ENCODE measurements at regions not wholly inside any gene's neighbourhood (a gene's known extent, or its start where the extent isn't known, plus 50 kb on each side); places are given as distances from the start of the nearest gene placed in this dataset.

DNA sequence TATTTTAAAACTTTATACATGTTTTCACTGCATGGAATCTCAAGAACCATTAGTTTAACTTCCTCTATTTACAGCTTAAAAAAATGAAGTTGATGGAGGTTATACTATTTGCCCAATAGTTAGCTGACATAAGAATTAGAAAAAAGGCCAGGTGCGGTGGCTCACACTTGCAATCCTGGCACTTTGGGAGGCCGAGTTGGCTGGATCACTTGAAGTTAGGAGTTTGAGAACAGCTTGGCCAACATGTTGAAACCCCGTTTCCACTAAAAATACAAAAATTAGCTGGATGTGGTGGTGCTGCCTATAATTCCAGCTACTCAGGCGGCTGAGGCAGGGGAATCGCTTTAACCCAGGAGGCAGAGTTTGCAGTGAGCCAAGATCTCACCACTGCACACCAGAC, 125.1 kb upstream of the CDH19 start:
- H3K27ac ChIP-seq (ENCODE audit: low read depth, low read length, severe bottlenecking), result no peak overlapping the region
- no peaks in the 10 kb centered on the region for H3K36me3 ChIP-seq (ENCODE audit: control insufficient read depth, insufficient read depth, low read length)
- H3K4me3 ChIP-seq (ENCODE audit: extremely low read depth, insufficient read depth, low read length, poor library complexity, severe bottlenecking), result no peak overlapping the region
- H3K4me1 ChIP-seq (ENCODE audit: control insufficient read depth, insufficient read depth, low read length, poor library complexity, severe bottlenecking), result no peaks in the 10 kb centered on the region
- WGBS, 2 experiments (ENCODE audit: insufficient coverage in 2 of 2), result 80 to 100% methylated on average over 1 of the region's 5 CpGs
- no peaks in the 10 kb centered on the region for H3K9me3 ChIP-seq (ENCODE audit: control insufficient read depth, low read length)

DNA sequence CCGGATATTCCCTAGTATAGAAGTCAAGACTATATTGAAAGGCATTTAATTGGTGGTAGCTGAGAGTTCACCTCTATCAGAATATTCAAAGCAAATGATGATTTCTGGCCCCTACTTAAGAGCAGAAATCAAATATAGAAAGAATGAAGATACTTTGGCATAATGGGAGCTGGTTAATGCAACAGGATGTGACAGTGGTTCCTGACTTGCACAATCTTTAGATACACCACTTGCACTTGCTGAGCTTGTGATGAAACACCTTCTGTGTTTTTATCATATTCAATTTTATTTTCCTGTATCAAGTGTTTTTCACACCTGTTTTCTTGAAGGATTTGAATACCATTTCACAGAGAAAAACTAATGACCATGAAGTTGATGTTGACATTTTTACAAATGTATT, 124.1 kb upstream of the CDH19 start:
- WGBS, 2 experiments (ENCODE audit: insufficient coverage in 2 of 2), result no CpG with 5 or more reads among the region's 1 CpG
- Histone ChIP-seq H3K9me3 (ENCODE audit: control insufficient read depth, low read length) (no peaks in the 10 kb centered on the region), H3K36me3 (ENCODE audit: control insufficient read depth, insufficient read depth, low read length) (no peaks in the 10 kb centered on the region), H3K4me3 (ENCODE audit: extremely low read depth, insufficient read depth, low read length, poor library complexity, severe bottlenecking) (no peak overlapping the region), H3K27ac (ENCODE audit: low read depth, low read length, severe bottlenecking) (no peak overlapping the region), H3K4me1 (ENCODE audit: control insufficient read depth, insufficient read depth, low read length, poor library complexity, severe bottlenecking) (no peaks in the 10 kb centered on the region)

DNA sequence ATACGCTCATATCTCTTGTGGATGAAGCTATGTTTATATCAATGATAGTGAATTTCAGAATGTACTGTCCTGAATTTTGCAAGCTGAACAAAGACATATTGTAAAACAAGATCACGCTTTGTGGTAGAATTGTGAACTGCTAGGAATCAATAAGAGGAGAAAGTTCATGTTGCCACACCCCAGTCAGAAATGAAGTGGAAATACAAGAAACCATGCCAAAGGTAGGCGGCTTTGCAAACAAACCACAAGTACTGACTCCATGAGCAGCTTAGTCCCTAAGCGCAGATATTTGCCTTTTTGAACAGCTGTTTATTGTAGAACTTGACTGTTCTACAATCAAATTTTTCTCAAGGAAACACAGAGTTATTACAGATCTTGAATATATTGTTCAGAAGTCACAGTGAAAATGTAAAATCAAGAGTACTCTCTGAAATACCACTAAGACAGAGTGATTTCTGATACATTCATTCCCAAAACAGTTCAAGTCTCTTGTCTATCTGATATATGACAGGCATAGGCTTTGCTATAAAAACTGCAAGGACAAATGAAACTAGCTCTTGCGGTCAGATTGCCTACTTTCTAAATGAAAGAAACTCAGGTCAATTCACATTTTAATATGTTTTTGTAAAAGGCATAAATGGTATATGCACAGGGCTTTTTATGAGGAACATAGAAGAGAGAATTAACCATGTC, 120.9 kb upstream of the CDH19 start:
- WGBS, 2 experiments (ENCODE audit: insufficient coverage in 2 of 2), result 90 to 93% methylated on average over 2 of the region's 5 CpGs

DNA sequence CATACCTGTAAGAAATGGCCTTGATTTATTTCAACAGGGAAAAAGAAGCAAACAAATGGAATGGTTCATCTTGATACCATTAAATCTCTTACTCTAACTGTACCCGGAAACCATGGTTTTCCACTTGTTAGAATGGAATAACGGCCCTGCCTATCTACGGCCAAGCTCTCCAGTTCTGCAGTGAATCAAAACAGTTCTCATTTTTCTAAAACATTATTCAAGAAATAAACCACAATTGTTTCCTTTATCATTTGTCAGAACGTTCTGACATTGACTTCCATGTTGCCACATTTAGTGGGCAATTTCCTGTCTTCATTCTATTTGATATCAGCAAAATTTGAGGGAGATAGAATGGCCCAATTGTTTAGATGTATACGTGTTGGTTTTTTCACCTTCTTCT, 118.8 kb upstream of the CDH19 start:
- Histone ChIP-seq H3K36me3 (ENCODE audit: control insufficient read depth, insufficient read depth, low read length) (no peaks in the 10 kb centered on the region), H3K9me3 (ENCODE audit: control insufficient read depth, low read length) (no peaks in the 10 kb centered on the region), H3K4me1 (ENCODE audit: control insufficient read depth, insufficient read depth, low read length, poor library complexity, severe bottlenecking) (no peaks in the 10 kb centered on the region), H3K4me3 (ENCODE audit: extremely low read depth, insufficient read depth, low read length, poor library complexity, severe bottlenecking) (no peak overlapping the region), H3K27ac (ENCODE audit: low read depth, low read length, severe bottlenecking) (no peak overlapping the region)
- WGBS, 2 experiments (ENCODE audit: insufficient coverage in 2 of 2), result 77 to 88% methylated on average over 2 to 3 of the region's 5 CpGs

More for the DNA sequence above, 120.9 kb upstream of the CDH19 start:
- Histone ChIP-seq H3K36me3 (ENCODE audit: control insufficient read depth, insufficient read depth, low read length) (no peaks in the 10 kb centered on the region), H3K9me3 (ENCODE audit: control insufficient read depth, low read length) (no peaks in the 10 kb centered on the region), H3K4me3 (ENCODE audit: extremely low read depth, insufficient read depth, low read length, poor library complexity, severe bottlenecking) (no peak overlapping the region), H3K4me1 (ENCODE audit: control insufficient read depth, insufficient read depth, low read length, poor library complexity, severe bottlenecking) (no peaks in the 10 kb centered on the region), H3K27ac (ENCODE audit: low read depth, low read length, severe bottlenecking) (no peak overlapping the region)

DNA sequence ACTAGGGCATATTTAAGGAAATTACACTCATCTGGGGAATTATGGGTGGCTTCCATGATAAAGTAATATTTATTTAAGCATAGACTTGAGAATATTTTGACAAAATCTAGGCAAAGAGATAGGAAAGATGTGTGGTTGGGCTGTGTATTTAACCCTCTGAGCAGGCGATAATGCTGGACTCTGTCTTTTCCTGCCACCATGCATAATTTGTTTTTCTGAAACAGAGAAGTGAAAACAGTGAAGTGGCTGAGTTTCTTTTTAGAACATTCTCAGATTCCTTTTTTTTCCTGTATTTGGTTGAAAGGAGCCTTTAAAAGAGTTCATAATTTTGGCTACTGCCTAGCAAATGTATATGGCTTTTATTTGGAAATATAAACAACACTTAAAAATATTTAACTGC, 104.8 kb upstream of the CDH19 start:
- no peak overlapping the region for H3K4me3 ChIP-seq (ENCODE audit: extremely low read depth, insufficient read depth, low read length, poor library complexity, severe bottlenecking)
- H3K36me3 ChIP-seq (ENCODE audit: control insufficient read depth, insufficient read depth, low read length), result no peaks in the 10 kb centered on the region
- no peak overlapping the region for H3K27ac ChIP-seq (ENCODE audit: low read depth, low read length, severe bottlenecking)
- no CpG with 5 or more reads among the region's 1 CpG for WGBS, 2 experiments (ENCODE audit: insufficient coverage in 2 of 2)
- H3K9me3 ChIP-seq (ENCODE audit: control insufficient read depth, low read length), result no peaks in the 10 kb centered on the region
- no peaks in the 10 kb centered on the region for H3K4me1 ChIP-seq (ENCODE audit: control insufficient read depth, insufficient read depth, low read length, poor library complexity, severe bottlenecking)

DNA sequence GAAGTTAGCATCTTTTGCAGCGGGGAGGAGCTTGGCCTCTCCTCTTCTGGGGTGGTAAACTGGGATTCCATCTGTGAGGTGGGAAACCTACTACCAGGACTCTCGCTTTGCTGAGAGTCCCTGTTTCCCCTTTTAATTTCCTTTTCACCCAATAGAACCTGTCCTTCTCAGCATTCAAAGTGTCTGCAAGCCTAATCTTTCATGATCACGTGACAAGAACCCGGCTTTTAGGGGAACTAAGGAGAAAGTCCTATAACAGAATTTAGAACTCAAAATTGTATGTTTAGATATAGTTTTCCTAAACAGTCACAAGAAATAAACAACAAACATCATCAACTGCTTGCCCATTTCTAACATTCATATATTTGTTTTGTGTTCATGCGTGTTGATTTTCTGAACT, 103.6 kb upstream of the CDH19 start:
- no peak overlapping the region for H3K27ac ChIP-seq (ENCODE audit: low read depth, low read length, severe bottlenecking)
- H3K36me3 ChIP-seq (ENCODE audit: control insufficient read depth, insufficient read depth, low read length), result no peaks in the 10 kb centered on the region
- H3K9me3 ChIP-seq (ENCODE audit: control insufficient read depth, low read length), result no peaks in the 10 kb centered on the region
- 90% methylated on average over 2 of the region's 5 CpGs; no CpG with 5 or more reads in 1 of the 2 experiments for WGBS, 2 experiments (ENCODE audit: insufficient coverage in 2 of 2)
- H3K4me3 ChIP-seq (ENCODE audit: extremely low read depth, insufficient read depth, low read length, poor library complexity, severe bottlenecking), result no peak overlapping the region
- no peaks in the 10 kb centered on the region for H3K4me1 ChIP-seq (ENCODE audit: control insufficient read depth, insufficient read depth, low read length, poor library complexity, severe bottlenecking)

DNA sequence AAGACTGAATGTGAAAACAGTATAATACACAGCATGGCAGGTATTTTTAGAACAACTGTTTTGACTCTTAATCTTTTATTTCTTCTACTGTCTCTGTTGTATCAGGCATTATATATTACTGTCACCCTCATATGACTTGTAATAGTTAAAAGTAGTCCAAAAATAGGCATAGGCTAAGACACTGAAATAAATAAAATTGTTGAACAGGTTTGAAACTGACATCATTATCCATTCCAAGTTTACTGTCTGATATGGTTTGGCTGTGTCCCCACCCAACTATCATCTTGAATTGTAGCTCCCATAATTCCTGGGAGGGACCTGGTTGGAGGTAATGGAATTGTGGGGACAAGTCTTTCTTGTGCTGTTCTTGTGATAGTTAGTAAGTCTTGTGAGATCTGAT, 91.4 kb upstream of the CDH19 start:
- Histone ChIP-seq H3K27ac (ENCODE audit: low read depth, low read length, severe bottlenecking) (no peak overlapping the region), H3K36me3 (ENCODE audit: control insufficient read depth, insufficient read depth, low read length) (no peaks in the 10 kb centered on the region), H3K4me1 (ENCODE audit: control insufficient read depth, insufficient read depth, low read length, poor library complexity, severe bottlenecking) (no peaks in the 10 kb centered on the region), H3K9me3 (ENCODE audit: control insufficient read depth, low read length) (no peaks in the 10 kb centered on the region), H3K4me3 (ENCODE audit: extremely low read depth, insufficient read depth, low read length, poor library complexity, severe bottlenecking) (no peak overlapping the region)

DNA sequence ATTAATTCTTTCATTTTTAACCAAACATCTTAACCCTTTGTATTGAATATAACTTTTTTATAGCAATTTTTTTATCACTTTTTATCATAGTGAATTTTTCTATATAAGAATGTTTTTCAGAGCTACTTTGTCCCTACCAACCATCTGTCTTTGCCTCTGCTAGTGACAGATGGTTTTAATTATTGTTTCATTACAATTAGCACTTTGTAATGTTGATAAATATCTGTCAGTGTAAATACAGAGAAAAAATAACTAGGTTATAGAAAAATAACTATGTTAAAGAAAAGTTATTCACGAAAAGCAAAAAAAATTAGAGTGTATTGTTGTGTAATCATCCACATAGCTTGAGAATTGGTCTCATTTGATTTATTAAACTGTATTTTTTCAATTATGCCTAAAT, 91.0 kb upstream of the CDH19 start:
- Histone ChIP-seq H3K36me3 (ENCODE audit: control insufficient read depth, insufficient read depth, low read length) (no peaks in the 10 kb centered on the region), H3K4me1 (ENCODE audit: control insufficient read depth, insufficient read depth, low read length, poor library complexity, severe bottlenecking) (no peaks in the 10 kb centered on the region), H3K27ac (ENCODE audit: low read depth, low read length, severe bottlenecking) (no peak overlapping the region), H3K4me3 (ENCODE audit: extremely low read depth, insufficient read depth, low read length, poor library complexity, severe bottlenecking) (no peak overlapping the region), H3K9me3 (ENCODE audit: control insufficient read depth, low read length) (no peaks in the 10 kb centered on the region)
- WGBS, 2 experiments (ENCODE audit: insufficient coverage in 2 of 2), result no CpG with 5 or more reads among the region's 1 CpG

DNA sequence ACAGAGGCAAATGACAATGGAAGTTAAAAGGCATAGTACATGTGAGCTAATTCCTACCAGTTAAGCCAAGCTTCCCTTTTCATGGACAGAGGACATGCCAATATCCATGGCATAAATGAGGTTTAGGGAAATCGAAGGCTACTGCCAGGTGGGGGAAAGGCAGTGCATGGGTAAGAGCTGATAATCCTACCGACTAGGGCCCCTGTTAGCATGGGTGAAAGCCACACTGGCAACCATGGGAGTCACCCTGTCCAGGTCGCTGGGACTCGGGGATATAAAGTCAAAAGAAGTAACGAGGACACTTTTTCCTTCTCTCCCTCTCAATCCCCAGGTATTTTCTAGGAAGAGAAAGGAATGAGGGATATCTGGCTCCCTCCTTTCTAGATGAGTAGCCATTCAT, 83.7 kb upstream of the CDH19 start:
- H3K36me3 ChIP-seq (ENCODE audit: control insufficient read depth, insufficient read depth, low read length), result no peaks in the 10 kb centered on the region
- H3K4me1 ChIP-seq (ENCODE audit: control insufficient read depth, insufficient read depth, low read length, poor library complexity, severe bottlenecking), result no peaks in the 10 kb centered on the region
- no peak overlapping the region for H3K27ac ChIP-seq (ENCODE audit: low read depth, low read length, severe bottlenecking)
- 87 to 100% methylated on average over 2 to 3 of the region's 5 CpGs for WGBS, 2 experiments (ENCODE audit: insufficient coverage in 2 of 2)
- H3K4me3 ChIP-seq (ENCODE audit: extremely low read depth, insufficient read depth, low read length, poor library complexity, severe bottlenecking), result no peak overlapping the region
- peaks cover 11% of the 10 kb centered on the region for H3K9me3 ChIP-seq (ENCODE audit: control insufficient read depth, low read length)

DNA sequence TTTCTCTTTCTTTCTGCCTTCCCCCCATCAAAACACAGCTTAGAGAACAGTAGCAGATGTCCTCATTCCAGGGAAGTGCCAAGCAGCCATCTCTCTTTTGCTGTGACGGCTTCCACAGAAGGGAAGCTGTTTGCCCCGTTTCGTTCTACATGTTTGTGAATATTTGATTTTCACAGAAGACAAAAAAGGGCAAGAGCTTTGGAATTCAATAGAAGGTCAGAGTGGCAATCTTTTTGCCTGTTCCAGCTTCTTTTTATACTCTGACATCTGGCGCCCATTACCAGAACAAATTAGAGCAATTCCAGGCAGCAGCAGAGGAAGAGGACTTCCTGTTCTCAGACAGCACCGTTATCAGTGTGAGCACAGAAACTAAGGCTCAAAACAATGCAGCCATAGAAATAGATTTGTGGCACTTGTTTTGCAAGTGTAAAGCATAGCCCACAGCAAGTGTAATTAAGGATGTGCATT, 79.0 kb upstream of the CDH19 start:
- H3K36me3 ChIP-seq (ENCODE audit: control insufficient read depth, insufficient read depth, low read length), result no peaks in the 10 kb centered on the region
- peak overlapping the region; percentile 66 for H3K27ac ChIP-seq (ENCODE audit: low read depth, low read length, severe bottlenecking)
- H3K9me3 ChIP-seq (ENCODE audit: control insufficient read depth, low read length), result peaks cover 11% of the 10 kb centered on the region
- no peaks in the 10 kb centered on the region for H3K4me1 ChIP-seq (ENCODE audit: control insufficient read depth, insufficient read depth, low read length, poor library complexity, severe bottlenecking)
- 59 to 63% methylated on average over 3 to 5 of the region's 5 CpGs for WGBS, 2 experiments (ENCODE audit: insufficient coverage in 2 of 2)
- H3K4me3 ChIP-seq (ENCODE audit: extremely low read depth, insufficient read depth, low read length, poor library complexity, severe bottlenecking), result no peak overlapping the region

DNA sequence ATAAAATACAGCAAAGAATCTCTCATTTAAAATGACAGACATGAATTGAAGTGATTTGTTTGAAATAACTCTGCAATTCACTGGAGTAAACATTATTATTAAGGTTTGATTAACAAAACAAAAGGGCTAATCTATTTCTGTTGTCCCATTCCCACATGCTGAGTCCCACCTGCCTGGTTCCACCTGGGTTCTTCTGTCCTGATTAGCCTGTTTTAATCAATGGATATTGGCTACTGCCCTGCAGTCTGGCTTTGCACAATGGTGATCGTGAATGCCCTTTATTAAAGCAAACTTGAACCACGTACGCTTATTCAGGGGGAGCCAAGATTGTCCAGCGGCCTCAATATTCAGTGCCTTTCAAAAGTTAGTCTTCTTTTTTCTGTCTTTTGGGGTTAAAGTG, 72.8 kb upstream of the CDH19 start:
- 81 to 88% methylated on average over 1 to 4 of the region's 4 CpGs for WGBS, 2 experiments (ENCODE audit: insufficient coverage in 2 of 2)
- Histone ChIP-seq H3K4me1 (ENCODE audit: control insufficient read depth, insufficient read depth, low read length, poor library complexity, severe bottlenecking) (no peaks in the 10 kb centered on the region), H3K27ac (ENCODE audit: low read depth, low read length, severe bottlenecking) (no peak overlapping the region)

More for the DNA sequence above, 72.8 kb upstream of the CDH19 start:
- Histone ChIP-seq H3K4me3 (ENCODE audit: extremely low read depth, insufficient read depth, low read length, poor library complexity, severe bottlenecking) (no peak overlapping the region), H3K9me3 (ENCODE audit: control insufficient read depth, low read length) (peaks cover 5% of the 10 kb centered on the region), H3K36me3 (ENCODE audit: control insufficient read depth, insufficient read depth, low read length) (no peaks in the 10 kb centered on the region)
